K562 (cell line): ENCODE measurements at regions not wholly inside any gene's neighbourhood (a gene's known extent, or its start where the extent isn't known, plus 50 kb on each side); places are given as distances from the start of the nearest gene placed in this dataset.

Experiments used
- ATAC-seq: fragments of 200-7000 bp; cut with Tn5 transposase; 3 replicates; pipeline ENCODE4 v1.9.1; 2020; ENCODE audit warnings: moderate library complexity
- BruUV-seq: library from RNA; stranded (reverse); fragments of 400-500 nt; replicated peaks from 2 replicates; lab custom pipeline; 2021; lab: Mats Ljungman, UMichigan
- CTCF ChIA-PET: fragments of 300-600 bp; formaldehyde crosslinking; extraction: SDS; loops from one replicate; lab custom pipeline; 2021; ENCODE audit warnings: low intra/inter-chr PET ratio; lab: Yijun Ruan, JAX
- POLR2A ChIA-PET: fragments of 300-600, 350-650 bp; sonication (Branson Sonifier 250); formaldehyde crosslinking; extraction: SDS; loops from one replicate; lab custom pipeline; 2021; ENCODE audit warnings: antibody characterized with exemption, inconsistent platforms; lab: Yijun Ruan, JAX
- DNase-seq, 4 experiments: peaks; one replicate each; pipeline versions ENCODE4 v3.0.0 to v3.0.0-alpha.2; 2011 to 2018; ENCODE audit warnings: low spot score in 3 of 4, mixed read lengths in 3 of 4; ENCODE audit errors: extremely low read depth in 1 of 4
- FAIRE-seq: peaks from 2 replicates; lab custom pipeline; 2011; peaks lifted over from hg19 to GRCh38; lab: Jason Lieb, UNC
- H2AFZ ChIP-seq: 2 replicates; pipeline ENCODE4 v1.6.0; 2011; ENCODE audit warnings: low read depth, low read length, control low read depth, inconsistent platforms
- H3K27ac ChIP-seq: fragments of 200-600 bp; 3 replicates; pipeline ENCODE4 v1.8.0; 2011; ENCODE audit warnings: low read depth, mild to moderate bottlenecking, control low read depth, inconsistent platforms, low read length, moderate library complexity, mixed read lengths; ENCODE audit errors: extremely low read depth
- H3K27me3 ChIP-seq, 2 experiments: fragments of 300-600 bp in 1 of 2; 2 replicates in 1 of 2; 3 replicates in 1 of 2; pipeline versions ENCODE4 v1.6.0 to v1.8.0; 2011; ENCODE audit warnings: inconsistent platforms in 2 of 2, low read length in 2 of 2, mild to moderate bottlenecking in 1 of 2, mixed read lengths in 1 of 2, moderate library complexity in 1 of 2; ENCODE audit not compliant: control insufficient read depth in 2 of 2, insufficient read depth in 2 of 2
- H3K36me3 ChIP-seq: fragments of 300-600 bp; 3 replicates; pipeline ENCODE4 v1.8.0; 2011; ENCODE audit warnings: mild to moderate bottlenecking, low read length, inconsistent platforms; ENCODE audit not compliant: control insufficient read depth, insufficient read depth
- H3K4me1 ChIP-seq, 2 experiments: fragments of 200-600 bp in 1 of 2; replicated peaks in 1 of 2; 2 replicates in 1 of 2; 3 replicates in 1 of 2; pipeline versions ENCODE4 v1.5.1 to v1.8.0; 2011; ENCODE audit warnings: inconsistent platforms in 2 of 2, low read length in 2 of 2, mild to moderate bottlenecking in 1 of 2, mixed read lengths in 1 of 2, moderate library complexity in 1 of 2; ENCODE audit not compliant: control insufficient read depth in 2 of 2, insufficient read depth in 2 of 2
- H3K4me2 ChIP-seq: 2 replicates; pipeline ENCODE4 v1.6.1; 2011; ENCODE audit warnings: low read length, control low read depth, inconsistent platforms, mixed read lengths; ENCODE audit not compliant: insufficient read depth
- H3K4me3 ChIP-seq: fragments of 200-600 bp; sonication (generic), shearing (Covaris generic); 2 replicates; pipeline ENCODE4 v1.5.1; 2016; ENCODE audit warnings: control low read depth, inconsistent platforms
- H3K79me2 ChIP-seq: fragments of 200-600 bp; 3 replicates; pipeline ENCODE4 v1.8.0; 2011; ENCODE audit warnings: low read length, inconsistent platforms; ENCODE audit not compliant: control insufficient read depth, insufficient read depth
- H3K9ac ChIP-seq, 2 experiments: 2 replicates each; pipeline versions ENCODE4 v1.6.0 to v1.6.1; 2011; ENCODE audit warnings: low read depth in 2 of 2, low read length in 2 of 2, control low read depth in 1 of 2, inconsistent platforms in 1 of 2, mild to moderate bottlenecking in 1 of 2, mixed read lengths in 1 of 2; ENCODE audit not compliant: insufficient read depth in 1 of 2
- H3K9me1 ChIP-seq: one replicate; pipeline ENCODE4 v1.6.0; 2011; ENCODE audit warnings: inconsistent platforms, mild to moderate bottlenecking, low read length, moderate library complexity; ENCODE audit not compliant: control insufficient read depth, insufficient read depth
- H3K9me3 ChIP-seq: replicated peaks from 2 replicates; pipeline ENCODE4 v1.5.1; 2011; ENCODE audit warnings: low read depth, low read length, inconsistent platforms; ENCODE audit not compliant: control insufficient read depth, insufficient read depth
- H4K20me1 ChIP-seq: replicated peaks from 2 replicates; pipeline ENCODE4 v1.6.1; 2011; ENCODE audit warnings: low read length, inconsistent platforms, mixed read lengths; ENCODE audit not compliant: control insufficient read depth, insufficient read depth
- FOXJ3 ChIP-seq: sonication (generic); formaldehyde crosslinking; IDR thresholded peaks from 2 replicates; pipeline ENCODE4 v1.4.0; 2020; ENCODE audit warnings: mild to moderate bottlenecking, missing genetic modification reagents
- HDAC2 ChIP-seq: fragments of 450-650 bp; IDR thresholded peaks from 2 replicates; pipeline ENCODE4 v1.6.1; 2016; ENCODE audit warnings: mild to moderate bottlenecking
- HDAC8 ChIP-seq: fragments of 450-650 bp; IDR thresholded peaks from 2 replicates; pipeline ENCODE4 v1.6.1; 2016; ENCODE audit warnings: mild to moderate bottlenecking, missing genetic modification characterization, moderate library complexity, missing compliant biosample characterization
- NFRKB ChIP-seq: fragments of 450-650 bp; IDR thresholded peaks from 2 replicates; pipeline ENCODE4 v1.6.1; 2016; ENCODE audit warnings: low read depth
- PPARD ChIP-seq: fragments of 250-450 bp; sonication (Bioruptor Pico); IDR thresholded peaks from 2 replicates; pipeline ENCODE4 v1.8.0; 2022; ENCODE audit warnings: inconsistent platforms, mild to moderate bottlenecking, moderate library complexity
- RBM34 ChIP-seq: fragments of 200-400 bp; formaldehyde crosslinking; IDR thresholded peaks from 2 replicates; pipeline ENCODE4 v1.6.1; 2018; ENCODE audit warnings: low read length, borderline replicate concordance; ENCODE audit not compliant: insufficient read depth
- SIRT6 ChIP-seq: IDR thresholded peaks from one replicate; pipeline ENCODE4 v1.6.1; 2012; ENCODE audit warnings: low read depth, mild to moderate bottlenecking, control low read depth, inconsistent platforms, low read length, moderate library complexity
- SOX6 ChIP-seq: fragments of 450-650 bp; IDR thresholded peaks from 2 replicates; pipeline ENCODE4 v1.6.1; 2014; ENCODE audit warnings: mild to moderate bottlenecking
- TFAP4 ChIP-seq: sonication (generic); formaldehyde crosslinking; IDR thresholded peaks from 2 replicates; pipeline ENCODE4 v1.8.0; 2022; ENCODE audit warnings: missing genetic modification reagents, mild to moderate bottlenecking, moderate library complexity, borderline replicate concordance
- XRCC4 ChIP-seq: IDR thresholded peaks from one replicate; pipeline ENCODE4 v1.6.1; 2011; ENCODE audit not compliant: insufficient read depth, insufficient read length; ENCODE audit errors: extremely low read depth
- ZBTB26 ChIP-seq: fragments of 450-650 bp; formaldehyde crosslinking; IDR thresholded peaks from 2 replicates; pipeline ENCODE4 v1.4.0; 2022; ENCODE audit warnings: missing genetic modification characterization
- ZNF785 ChIP-seq: fragments of 250-450 bp; sonication (Bioruptor Pico); IDR thresholded peaks from 2 replicates; pipeline ENCODE4 v1.4.0; 2020; ENCODE audit warnings: mild to moderate bottlenecking
- WGBS: fragments of 100-300 bp; shearing (Covaris generic); methylation state at CpG from one replicate; pipeline ENCODE4 v1.1.6; 2016; ENCODE audit warnings: low coverage, mixed read lengths; ENCODE audit not compliant: insufficient coverage; ENCODE audit errors: missing lambda C conversion rate; 5-methylcytosine and 5-hydroxymethylcytosine counted together
- in situ Hi-C: fragments of 300-500 bp; cut with MboI; formaldehyde crosslinking; loops from 4 replicates; pipeline ENCODE4 v1.15.0; 2018; ENCODE audit warnings: inconsistent platforms, mixed read lengths
- intact Hi-C: fragments of 100-400 bp; cut with micrococcal nuclease; formaldehyde crosslinking; loops from 2 replicates; pipeline ENCODE4 v1.14.2; 2022

- Histone ChIP-seq H3K27ac (no peak overlapping the region), H3K27me3 (peaks cover 0 to 3% of the 10 kb centered on the region in 2 experiments; a peak in 3 of 5 replicates), H3K9me3 (no peaks in the 10 kb centered on the region), H3K4me1 (no peaks in the 10 kb centered on the region), H4K20me1 (no peaks in the 10 kb centered on the region), H2AFZ (no peak overlapping the region), H3K4me2 (no peak overlapping the region), H3K9ac (no peak overlapping the region), H3K79me2 (no peaks in the 10 kb centered on the region), H3K4me3 (no peak overlapping the region), H3K9me1 (no peaks in the 10 kb centered on the region), H3K36me3 (no peaks in the 10 kb centered on the region)
- intact Hi-C loops (no loop called here), in situ Hi-C loops (no loop called here)
- no peak for FAIRE-seq
- BruUV-seq, result no TSS peak
- DNase-seq, result no peak
- POLR2A ChIA-PET, result interaction anchor here (1.0 kb wide), 1 partner anchor 36 kb away, joined by 3 read pairs; no protein-coding TSS in a partner anchor
- WGBS, result 0% methylated on average over 3 of the region's 3 CpGs
- no peak for ATAC-seq
- peak; percentile 26; the same call in 1 of the 2 replicates for TF ChIP-seq SOX6
- no peak for TF ChIP-seq FOXJ3
- CTCF ChIA-PET, result no interaction called here
Observed at GRCh38 chr19:34075661-34076091, 96.6 kb upstream of the LSM14A start.

GRCh38 chr19:34082289-34083077 lies 89.8 kb upstream of the LSM14A start:
- Histone ChIP-seq H3K4me3 (no peak overlapping the region), H2AFZ (no peak overlapping the region), H3K36me3 (no peaks in the 10 kb centered on the region), H3K79me2 (no peaks in the 10 kb centered on the region), H3K4me2 (no peak overlapping the region), H3K4me1 (no peaks in the 10 kb centered on the region), H4K20me1 (no peaks in the 10 kb centered on the region), H3K27ac (no peak overlapping the region), H3K9me3 (no peaks in the 10 kb centered on the region), H3K27me3 (peaks cover 0 to 6% of the 10 kb centered on the region in 2 experiments; a peak in 3 of 5 replicates), H3K9ac (no peak overlapping the region), H3K9me1 (no peaks in the 10 kb centered on the region)
- intact Hi-C loops (no loop called here), in situ Hi-C loops (no loop called here)
- 0% methylated on average over 10 of the region's 10 CpGs for WGBS
- DNase-seq (no peak), ATAC-seq (no peak), FAIRE-seq (no peak)
- POLR2A ChIA-PET, result interaction anchor here (0.6 to 1.3 kb wide), 4 partner anchors 14 to 34 kb away, joined by 3 to 4 read pairs (median 4); no protein-coding TSS in a partner anchor
- CTCF ChIA-PET, result no interaction called here
- BruUV-seq, result no TSS peak
- TF ChIP-seq XRCC4 (no peak), RBM34 (no peak), ZNF785 (CRISPR knock-in tag) (no peak), TFAP4 (CRISPR knock-in tag) (no peak), SIRT6 (no peak), HDAC8 (tag) (no peak), ZBTB26 (CRISPR knock-in tag) (no peak), HDAC2 (no peak), PPARD (CRISPR knock-in tag) (no peak), NFRKB (no peak)
